Subcutaneous abdominal adipose tissue (tissue), 5 donors: ENCODE measurements at regions not wholly inside any gene's neighbourhood (a gene's known extent, or its start where the extent isn't known, plus 50 kb on each side); places are given as distances from the start of the nearest gene placed in this dataset.

ENCODE experiments used
- H3K27ac ChIP-seq: one replicate; pipeline ENCODE4 v1.7.0; 2013; ENCODE audit warnings: low read depth, mild to moderate bottlenecking, inconsistent platforms, low read length, moderate library complexity
- H3K27me3 ChIP-seq, 5 donors: one replicate each; pipeline ENCODE4 v1.7.0; 2013; ENCODE audit warnings: low read length in 5 of 5, inconsistent platforms in 1 of 5; ENCODE audit not compliant: control insufficient read depth in 5 of 5, insufficient read depth in 4 of 5
- H3K36me3 ChIP-seq, 5 donors: one replicate each; pipeline ENCODE4 v1.7.0; 2013; ENCODE audit warnings: low read length in 5 of 5; ENCODE audit not compliant: control insufficient read depth in 5 of 5, insufficient read depth in 5 of 5
- H3K4me1 ChIP-seq, 5 donors: one replicate each; pipeline ENCODE4 v1.7.0; 2013; ENCODE audit warnings: low read length in 5 of 5, mild to moderate bottlenecking in 3 of 5, moderate library complexity in 1 of 5; ENCODE audit not compliant: control insufficient read depth in 5 of 5, insufficient read depth in 5 of 5
- H3K4me3 ChIP-seq, 5 donors: one replicate each; pipeline ENCODE4 v1.7.0; 2013; ENCODE audit warnings: low read length in 5 of 5, low read depth in 1 of 5
- H3K9ac ChIP-seq, 5 donors: one replicate each; pipeline ENCODE4 v1.7.0; 2013; ENCODE audit warnings: low read length in 5 of 5, mild to moderate bottlenecking in 4 of 5, moderate library complexity in 3 of 5
- H3K9me3 ChIP-seq, 5 donors: one replicate each; pipeline ENCODE4 v1.7.0; 2013; ENCODE audit warnings: low read length in 5 of 5; ENCODE audit not compliant: control insufficient read depth in 5 of 5
- donor health status: healthy.
- donor health status: healthy.
- donor health status: healthy.
- donor health status: healthy.
- donor health status: healthy.

DNA sequence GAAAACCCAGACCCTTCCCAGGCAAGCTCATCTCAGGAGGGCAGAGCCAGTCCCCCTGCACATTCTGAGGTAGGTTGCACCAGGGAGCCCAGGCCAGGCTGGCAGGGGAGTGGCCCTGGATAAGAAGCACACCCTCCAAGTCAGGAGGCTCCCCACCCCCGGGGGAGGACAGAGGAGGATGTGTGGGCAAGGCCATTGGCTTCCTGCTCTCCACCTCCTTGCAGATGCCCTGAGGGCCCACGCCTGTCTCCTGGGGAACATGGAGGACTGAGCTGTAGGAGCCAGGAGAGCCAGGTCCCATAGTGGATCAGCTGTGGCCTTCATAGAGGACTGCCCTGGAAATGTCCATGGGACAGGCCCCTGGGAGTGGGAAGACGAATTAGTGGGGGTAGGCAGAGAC is 126.7 kb downstream of the IRF8 start:
- Histone ChIP-seq H3K9ac (no peak overlapping the region), H3K4me1 (peaks cover 0 to 11% (median 9%) of the 10 kb centered on the region in 5 donors), H3K27ac (no peak overlapping the region), H3K27me3 (peaks cover 0 to 3% (median 0%) of the 10 kb centered on the region in 5 donors), H3K4me3 (no peak overlapping the region), H3K36me3 (no peaks in the 10 kb centered on the region), H3K9me3 (peaks cover 0 to 27% (median 19%) of the 10 kb centered on the region in 5 donors)

DNA sequence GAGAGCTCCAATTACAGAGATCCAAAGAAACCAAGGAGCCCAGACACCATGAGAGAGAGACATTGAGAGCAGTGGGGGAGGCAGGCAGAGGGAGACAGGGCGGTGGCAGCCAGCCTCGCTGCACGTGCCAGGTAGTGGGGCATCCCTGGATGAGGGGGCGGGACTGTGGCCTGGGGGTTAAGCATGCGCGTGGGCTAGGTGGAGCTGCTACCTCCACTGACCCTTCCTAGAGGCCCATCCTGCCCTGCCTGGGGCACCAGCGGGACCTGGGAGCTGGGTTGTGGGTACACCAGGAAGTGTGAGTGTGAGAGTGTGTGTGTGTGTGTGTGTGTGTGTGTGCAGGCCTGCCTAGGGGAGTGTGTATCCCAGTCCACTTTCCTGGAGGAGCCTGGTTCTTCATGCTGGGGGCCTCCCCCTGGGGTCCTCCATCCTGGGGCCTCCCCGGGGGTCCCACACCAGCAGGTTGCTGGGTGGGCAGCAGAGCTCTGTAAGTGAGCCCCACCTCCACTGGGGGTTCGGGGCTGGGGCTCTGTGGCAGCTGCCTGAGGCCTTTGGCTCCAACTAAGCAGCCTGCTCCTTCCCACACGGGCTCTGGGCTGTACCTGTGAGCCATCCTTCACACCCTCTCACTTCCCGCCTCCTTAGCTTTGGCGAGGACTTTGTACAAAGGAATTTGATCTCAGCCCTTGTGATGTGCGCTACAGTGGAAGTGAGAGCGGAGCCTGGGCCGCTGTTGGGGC is 127.4 kb downstream of the IRF8 start:
- Histone ChIP-seq H3K36me3 (no peaks in the 10 kb centered on the region), H3K27me3 (peaks cover 0 to 3% (median 0%) of the 10 kb centered on the region in 5 donors), H3K9ac (no peak overlapping the region), H3K4me1 (peaks cover 0 to 11% (median 9%) of the 10 kb centered on the region in 5 donors), H3K27ac (no peak overlapping the region), H3K9me3 (peaks cover 0 to 27% (median 19%) of the 10 kb centered on the region in 5 donors), H3K4me3 (no peak overlapping the region)

DNA sequence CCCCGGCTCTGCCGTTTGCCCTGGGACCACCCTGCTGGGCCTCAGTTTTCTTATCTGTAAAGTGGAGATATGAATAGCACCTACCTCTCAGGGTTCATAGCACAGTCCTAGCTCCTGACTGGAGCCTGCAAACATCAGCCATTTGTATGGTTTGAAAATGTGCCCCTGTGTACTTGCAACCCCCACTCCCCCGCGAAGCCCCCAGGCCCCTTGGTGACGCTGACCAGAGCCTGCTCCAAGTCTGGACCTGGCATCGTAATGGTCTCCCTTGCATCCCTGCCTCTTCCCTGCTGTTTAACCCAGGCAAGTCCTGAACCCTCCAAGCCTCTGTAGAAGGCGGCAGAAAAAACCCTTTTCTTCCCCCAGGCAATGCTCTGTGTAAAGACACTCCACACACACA is 128.0 kb downstream of the IRF8 start:
- peaks cover 0 to 11% (median 9%) of the 10 kb centered on the region in 5 donors for H3K4me1 ChIP-seq
- no peak overlapping the region for H3K27ac ChIP-seq
- peaks cover 0 to under 1% (median 0%) of the 10 kb centered on the region in 5 donors for H3K27me3 ChIP-seq

DNA sequence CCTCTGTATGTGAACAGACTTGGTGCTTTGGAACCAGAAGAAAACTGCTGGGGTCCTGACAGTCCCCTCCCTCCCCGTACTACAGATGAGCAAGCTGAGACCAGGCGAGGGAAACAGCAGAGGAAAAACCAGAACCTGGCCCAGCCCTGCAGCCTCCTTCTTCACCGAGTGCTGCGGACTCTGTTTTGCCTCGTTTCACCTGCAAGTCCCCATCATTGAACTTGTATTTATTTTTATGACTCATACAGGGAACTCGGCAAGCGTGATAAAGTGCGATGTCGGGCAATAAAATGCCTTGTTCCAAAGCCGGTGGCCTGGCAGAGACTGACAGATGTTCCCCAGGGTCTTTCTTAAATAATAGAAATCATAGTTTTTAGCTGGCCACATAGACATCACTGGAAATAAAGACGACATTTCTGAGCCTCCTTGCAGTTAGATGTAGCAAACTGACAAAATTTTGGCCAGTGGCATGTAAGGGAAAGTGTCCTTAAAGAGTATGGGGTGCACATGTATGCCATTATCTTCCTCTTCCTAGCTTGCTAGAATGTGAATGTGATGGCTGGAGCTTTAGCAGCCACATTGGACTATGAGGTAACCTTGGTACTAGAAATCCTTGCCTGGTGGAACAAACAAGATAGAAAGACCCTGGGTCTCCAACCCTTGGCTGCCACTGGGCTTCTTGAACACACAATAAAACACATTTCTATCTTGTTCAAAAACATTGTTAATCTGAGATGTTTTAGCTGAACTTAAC is 128.6 kb downstream of the IRF8 start:
- H3K27ac ChIP-seq = no peak overlapping the region
- H3K9me3 ChIP-seq = peaks cover 0 to 27% (median 19%) of the 10 kb centered on the region in 5 donors
- H3K27me3 ChIP-seq = peaks cover 0 to 2% (median 0%) of the 10 kb centered on the region in 5 donors
- H3K36me3 ChIP-seq = no peaks in the 10 kb centered on the region
- H3K4me3 ChIP-seq = no peak overlapping the region
- no peak overlapping the region for H3K9ac ChIP-seq
- peaks cover 0 to 15% (median 9%) of the 10 kb centered on the region in 5 donors for H3K4me1 ChIP-seq

More for the DNA sequence above, 128.0 kb downstream of the IRF8 start:
- Histone ChIP-seq H3K9ac (no peak overlapping the region), H3K4me3 (no peak overlapping the region), H3K36me3 (no peaks in the 10 kb centered on the region), H3K9me3 (peaks cover 0 to 27% (median 19%) of the 10 kb centered on the region in 5 donors)

DNA sequence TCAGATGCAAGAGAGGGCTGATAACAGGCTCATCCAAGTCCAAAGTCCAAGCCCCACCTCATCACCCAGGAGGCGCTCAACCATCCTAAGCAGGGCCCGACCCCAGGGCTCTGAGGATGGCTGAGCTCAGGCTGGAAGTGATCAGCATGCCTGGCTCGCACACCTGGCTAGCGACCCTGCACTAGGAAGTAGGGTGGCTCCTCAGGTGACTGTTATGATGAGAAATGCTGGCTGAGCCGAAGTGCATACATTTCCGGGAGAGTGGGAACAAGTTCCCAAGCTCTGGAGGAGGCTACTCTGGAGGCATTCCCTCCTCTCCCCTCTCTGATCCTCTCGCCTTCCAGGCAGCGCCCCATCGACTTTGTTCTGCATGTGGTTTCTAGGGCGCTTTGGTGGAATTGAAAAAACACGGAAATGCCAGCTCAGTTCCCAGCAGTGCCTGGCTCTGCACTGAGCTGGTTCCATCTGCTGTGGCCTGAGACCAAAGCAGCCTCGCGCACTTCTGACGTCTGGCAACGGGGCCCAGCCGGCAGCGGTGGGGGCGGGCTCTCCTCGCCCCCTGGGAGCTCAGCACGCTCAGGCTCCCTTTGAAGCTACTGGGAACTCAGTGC is 130.3 kb downstream of the IRF8 start:
- H3K4me1 ChIP-seq = peaks cover 2 to 25% (median 13%) of the 10 kb centered on the region in 5 donors
- H3K9ac ChIP-seq = no peak overlapping the region
- no peak overlapping the region for H3K4me3 ChIP-seq
- H3K36me3 ChIP-seq = no peaks in the 10 kb centered on the region
- peaks cover 0 to 5% (median 0%) of the 10 kb centered on the region in 5 donors for H3K27me3 ChIP-seq
- no peak overlapping the region for H3K27ac ChIP-seq
- H3K9me3 ChIP-seq = peaks cover 0 to 14% (median 12%) of the 10 kb centered on the region in 5 donors

DNA sequence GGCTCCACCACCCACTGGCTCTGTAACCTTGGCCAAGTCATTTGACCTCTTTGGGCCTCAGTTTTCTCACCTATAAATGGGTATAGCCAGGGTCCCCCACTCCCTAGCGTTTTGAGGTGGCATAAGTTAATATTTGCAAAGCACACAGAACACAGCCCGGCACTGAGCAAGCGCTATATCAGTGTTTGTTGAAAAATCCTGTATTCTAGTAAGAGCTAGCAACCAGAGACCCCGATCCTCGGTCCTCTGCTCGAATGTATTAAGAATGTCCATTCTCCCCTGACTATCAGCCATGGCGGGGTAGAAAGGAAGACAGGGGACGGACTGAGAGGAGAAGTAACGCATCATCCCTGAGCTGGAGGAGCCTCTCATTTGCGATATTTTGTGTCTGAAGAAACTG is 131.2 kb downstream of the IRF8 start:
- no peak overlapping the region for H3K9ac ChIP-seq
- peaks cover 2 to 25% (median 13%) of the 10 kb centered on the region in 5 donors for H3K4me1 ChIP-seq
- H3K27ac ChIP-seq = no peak overlapping the region
- no peaks in the 10 kb centered on the region for H3K36me3 ChIP-seq
- peaks cover 0 to 5% (median 2%) of the 10 kb centered on the region in 5 donors for H3K27me3 ChIP-seq
- no peak overlapping the region for H3K4me3 ChIP-seq
- peaks cover 0 to 5% (median 3%) of the 10 kb centered on the region in 5 donors for H3K9me3 ChIP-seq

DNA sequence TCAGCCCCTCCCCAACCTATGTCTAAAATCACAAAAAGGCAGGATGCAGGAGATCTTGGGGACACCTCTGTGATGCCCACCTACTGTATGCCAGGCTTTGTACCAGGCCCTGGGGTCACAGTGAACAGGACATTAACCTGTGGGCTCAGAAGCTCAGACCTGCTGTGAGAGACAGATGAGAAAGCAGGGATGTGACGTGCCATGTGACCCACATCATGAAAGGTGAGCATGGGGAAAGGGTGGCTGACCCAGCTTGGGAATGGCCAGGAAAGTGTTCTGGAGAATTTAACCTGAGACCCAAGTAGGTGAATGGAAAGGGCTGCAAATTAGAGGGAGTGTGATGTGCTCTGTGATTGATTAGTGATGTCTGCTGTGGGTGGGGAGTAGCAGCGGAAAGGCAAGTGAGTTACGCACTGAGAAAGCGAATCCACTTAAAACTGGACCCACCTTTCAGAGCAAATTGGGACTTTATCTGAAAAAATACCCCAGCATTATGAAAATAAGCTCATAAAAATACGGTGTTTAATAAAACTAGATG is 132.2 kb downstream of the IRF8 start:
- no peak overlapping the region for H3K9ac ChIP-seq
- H3K4me1 ChIP-seq = peaks cover 2 to 25% (median 13%) of the 10 kb centered on the region in 5 donors
- no peaks in the 10 kb centered on the region for H3K9me3 ChIP-seq
- H3K27ac ChIP-seq = no peak overlapping the region
- H3K27me3 ChIP-seq = peaks cover 0 to 5% (median 2%) of the 10 kb centered on the region in 5 donors
- no peaks in the 10 kb centered on the region for H3K36me3 ChIP-seq
- H3K4me3 ChIP-seq = no peak overlapping the region

DNA sequence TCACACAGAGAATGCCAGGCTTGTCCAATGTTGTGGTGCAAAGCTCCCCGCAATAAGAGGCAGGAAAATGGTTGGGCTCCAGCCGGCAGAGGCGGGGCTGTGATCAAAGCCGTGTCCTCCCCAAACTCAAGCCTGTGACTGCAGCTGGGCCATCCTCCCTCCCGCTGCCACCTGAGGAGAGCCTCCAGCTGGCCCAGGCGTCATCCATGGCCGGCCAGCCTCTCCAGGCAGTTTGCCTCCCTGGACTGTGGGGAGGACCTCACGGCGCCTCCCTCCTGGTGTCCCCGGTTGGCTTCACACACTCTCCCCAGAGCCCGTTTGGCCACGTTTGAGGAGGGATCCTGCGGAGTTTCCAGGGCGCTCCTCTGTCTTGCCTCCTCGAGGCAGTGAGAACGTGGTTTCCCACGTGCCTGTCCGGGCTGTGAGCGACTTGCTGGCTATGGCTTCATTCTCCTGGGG is 134.1 kb downstream of the IRF8 start:
- no peak overlapping the region for H3K4me3 ChIP-seq
- no peak overlapping the region for H3K27ac ChIP-seq
- no peaks in the 10 kb centered on the region for H3K36me3 ChIP-seq
- no peak overlapping the region for H3K9ac ChIP-seq
- peaks cover 2 to 26% (median 13%) of the 10 kb centered on the region in 5 donors for H3K4me1 ChIP-seq
- no peaks in the 10 kb centered on the region for H3K9me3 ChIP-seq
- H3K27me3 ChIP-seq = peaks cover 0 to 5% (median 2%) of the 10 kb centered on the region in 5 donors

DNA sequence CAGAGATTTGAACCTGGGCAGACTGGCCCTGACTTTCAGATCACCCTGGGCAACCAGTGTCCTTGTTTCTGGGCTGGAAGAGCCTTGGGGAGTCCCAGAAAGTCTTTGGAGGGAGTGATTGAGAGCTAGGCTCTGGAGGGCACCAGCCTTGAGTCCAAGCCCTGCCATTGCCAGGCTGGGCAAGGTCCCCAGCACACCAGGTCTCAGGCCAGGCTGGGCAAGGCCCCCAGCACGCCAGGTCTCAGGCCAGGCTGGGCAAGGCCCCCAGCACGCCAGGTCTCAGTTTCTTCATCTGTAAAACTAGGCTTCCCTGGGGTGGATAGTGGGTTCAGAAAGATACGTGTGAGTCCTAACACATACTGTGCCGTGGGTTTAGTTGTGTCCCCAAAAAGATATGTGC is 135.0 kb downstream of the IRF8 start:
- Histone ChIP-seq H3K9me3 (no peaks in the 10 kb centered on the region), H3K27me3 (peaks cover 0 to 5% (median 2%) of the 10 kb centered on the region in 5 donors), H3K4me1 (peaks cover 2 to 33% (median 18%) of the 10 kb centered on the region in 5 donors)

More for the DNA sequence above, 135.0 kb downstream of the IRF8 start:
- no peak overlapping the region for H3K9ac ChIP-seq
- no peak overlapping the region for H3K27ac ChIP-seq
- no peak overlapping the region for H3K4me3 ChIP-seq
- H3K36me3 ChIP-seq = no peaks in the 10 kb centered on the region
